RPMI7951 (cell line): ENCODE measurements at regions not wholly inside any gene's neighbourhood (a gene's known extent, or its start where the extent isn't known, plus 50 kb on each side); places are given as distances from the start of the nearest gene placed in this dataset.
"Not testable (repeated sequence)": the region's sequence is repeated elsewhere in the genome, so short reads cannot be mapped to it uniquely, and the experiment has no call there.

ENCODE experiments used
- DNase-seq: peaks from one replicate; pipeline ENCODE4 v3.0.0-alpha.2; 2012; ENCODE audit warnings: low read depth

DNA sequence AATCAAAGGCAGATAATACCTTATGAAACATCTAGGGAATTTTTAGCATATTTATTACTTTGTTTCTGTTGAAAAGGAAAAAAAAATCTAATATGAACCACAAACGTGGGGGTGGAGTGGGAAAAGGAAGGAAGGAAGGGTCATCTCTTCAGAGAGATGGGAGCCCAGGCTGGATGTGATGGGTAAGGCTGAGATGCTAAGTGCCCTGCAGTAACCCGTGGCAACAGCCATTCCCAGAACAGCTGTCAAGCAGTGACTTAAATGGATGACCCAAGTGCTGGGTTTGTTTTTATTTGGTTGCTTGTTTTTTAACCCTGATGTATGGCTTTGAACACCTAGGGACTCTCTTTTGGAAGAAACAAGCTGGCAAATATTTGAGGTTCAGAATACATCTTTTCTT, 50.7 kb upstream of the KLF7 start:
- no peak for DNase-seq

DNA sequence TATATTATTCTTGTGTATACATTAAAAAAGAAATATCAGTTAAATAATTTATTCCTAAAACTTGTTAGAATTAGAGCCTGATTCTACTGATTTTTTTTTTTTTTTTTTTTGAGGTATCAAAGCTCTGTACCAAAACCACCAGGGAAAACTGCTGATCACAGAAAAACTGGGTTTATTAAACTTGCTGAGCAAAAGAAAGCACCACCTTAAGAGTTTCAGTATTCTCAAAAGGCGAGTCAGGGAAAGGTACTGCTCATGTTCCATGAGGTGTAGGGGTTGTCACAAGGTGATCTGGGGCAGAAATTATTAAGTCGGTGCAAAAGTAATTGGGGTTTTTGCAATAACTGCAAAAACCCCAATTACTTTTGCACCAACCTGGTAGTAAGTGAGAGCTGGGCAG, 51.7 kb upstream of the KLF7 start:
- no peak for DNase-seq

DNA sequence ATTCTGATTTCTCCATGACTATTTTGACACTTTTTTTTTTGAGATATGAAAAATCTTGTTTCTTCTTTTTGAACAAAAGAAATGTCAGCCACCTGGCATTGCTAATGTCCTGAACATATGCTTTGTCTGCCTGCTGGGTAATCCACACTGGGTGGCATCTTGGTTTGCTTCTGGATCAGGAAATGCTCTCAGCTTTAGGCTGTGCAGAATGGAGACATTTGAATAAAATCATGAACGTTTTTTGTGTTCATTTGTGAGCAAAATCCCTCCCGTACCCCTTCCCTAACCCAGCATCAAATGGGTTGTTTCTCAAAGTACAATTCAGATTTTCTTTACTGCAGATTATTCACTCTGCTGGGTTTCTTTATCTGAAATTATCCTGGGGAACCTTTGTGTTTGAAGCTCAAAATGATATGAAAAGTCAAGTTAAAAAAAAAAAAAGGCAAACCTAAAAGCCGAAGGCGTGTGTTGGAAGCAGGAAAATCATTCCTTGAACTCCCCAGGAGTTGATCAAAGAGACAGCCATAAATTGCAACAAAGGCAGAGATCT, 53.4 kb upstream of the KLF7 start:
- no peak for DNase-seq

DNA sequence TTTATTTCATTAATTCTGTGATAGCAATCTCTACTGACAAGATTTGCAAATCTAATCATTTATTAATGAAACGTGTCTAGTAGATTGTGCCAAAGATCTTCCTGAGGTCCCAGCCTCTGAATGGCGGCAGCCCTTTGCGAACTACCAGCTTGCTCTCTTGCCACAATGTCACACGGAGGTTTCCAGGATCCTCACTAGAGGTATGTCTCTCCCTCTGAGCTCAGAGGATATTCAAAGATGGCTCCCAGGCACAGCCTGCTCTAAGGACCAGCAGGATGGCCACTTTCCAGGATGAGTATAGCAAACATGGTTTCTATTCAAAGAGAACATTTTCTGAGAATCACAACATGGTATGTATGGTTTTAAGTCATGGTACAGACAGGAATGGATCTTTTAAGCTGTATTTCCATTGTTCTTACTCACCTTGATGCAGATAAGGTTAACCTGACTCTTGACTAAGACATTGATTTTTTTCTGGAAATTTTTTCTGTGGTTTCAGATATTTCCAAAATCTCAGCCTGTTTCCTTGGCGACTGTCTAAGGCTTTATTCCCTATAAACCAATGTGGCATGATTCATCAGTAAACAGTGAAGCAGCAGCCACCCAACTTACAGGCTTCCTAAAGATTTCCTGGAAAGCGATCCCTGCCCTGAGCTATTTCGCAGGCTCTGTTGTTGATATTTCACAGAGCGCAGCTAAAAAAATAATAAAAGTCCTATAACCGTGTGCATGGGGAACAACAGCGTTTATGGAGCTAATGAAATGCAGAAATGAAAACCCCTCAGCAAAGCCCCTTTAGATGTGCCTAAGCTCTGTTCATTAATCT, 54.1 kb upstream of the KLF7 start:
- DNase-seq = peak; percentile 84

DNA sequence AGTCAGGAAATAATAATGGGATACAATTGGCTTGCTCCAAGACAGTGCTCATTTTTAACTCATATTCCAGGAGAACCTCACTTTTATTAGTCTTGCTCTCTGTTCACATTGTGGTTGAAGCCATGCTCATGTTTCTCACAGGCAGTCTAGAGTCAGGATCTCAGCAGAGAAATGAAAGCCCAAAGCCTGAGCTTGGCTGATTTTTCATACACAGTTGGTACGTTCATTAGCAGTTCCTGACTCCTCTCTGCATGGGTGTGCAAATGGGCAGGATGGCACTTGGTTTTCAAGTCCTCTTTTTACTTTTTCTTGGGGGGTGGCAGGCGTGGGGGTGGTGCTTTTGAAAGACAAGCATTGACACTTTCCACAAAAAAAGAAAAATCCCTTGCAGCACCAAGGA, 56.0 kb upstream of the KLF7 start:
- DNase-seq = no peak

DNA sequence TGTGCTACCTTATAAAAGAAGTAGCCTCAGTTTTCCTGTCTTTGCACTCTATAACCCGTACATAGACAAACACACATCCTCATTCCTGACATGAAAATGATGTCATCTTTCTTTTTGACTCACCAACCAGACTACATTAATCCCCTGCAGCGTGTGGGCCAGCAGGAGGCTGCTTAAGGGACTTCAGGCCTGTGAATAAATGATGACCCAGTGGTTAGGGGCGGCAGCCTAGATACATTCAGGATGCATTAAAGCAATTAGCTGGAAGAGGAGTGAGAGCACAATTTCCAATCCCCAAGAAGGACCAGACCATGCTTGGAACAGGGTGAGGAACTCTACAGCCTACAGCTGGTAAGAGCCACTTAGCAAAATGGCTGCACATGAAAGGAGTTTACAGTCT, 57.3 kb upstream of the KLF7 start:
- peak; percentile 79 for DNase-seq

DNA sequence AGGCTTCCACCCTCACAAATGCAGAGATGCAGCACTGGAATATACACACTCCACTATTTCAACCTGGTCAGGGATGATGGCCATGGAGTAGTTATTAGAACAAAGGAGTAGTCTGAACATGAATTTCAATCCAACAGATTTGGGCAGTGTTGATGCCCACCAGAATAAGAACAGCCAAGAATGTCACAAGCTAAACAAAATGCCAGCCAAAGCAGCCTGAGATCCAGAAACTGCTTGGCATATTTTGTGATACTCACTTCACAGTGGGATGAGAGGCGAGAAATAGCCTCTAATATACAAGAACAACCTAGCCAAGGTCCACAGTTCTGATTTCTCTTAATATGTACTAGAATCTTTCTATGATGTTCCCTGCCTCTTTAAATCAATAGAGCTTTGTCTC, 58.6 kb upstream of the KLF7 start:
- DNase-seq = no peak

DNA sequence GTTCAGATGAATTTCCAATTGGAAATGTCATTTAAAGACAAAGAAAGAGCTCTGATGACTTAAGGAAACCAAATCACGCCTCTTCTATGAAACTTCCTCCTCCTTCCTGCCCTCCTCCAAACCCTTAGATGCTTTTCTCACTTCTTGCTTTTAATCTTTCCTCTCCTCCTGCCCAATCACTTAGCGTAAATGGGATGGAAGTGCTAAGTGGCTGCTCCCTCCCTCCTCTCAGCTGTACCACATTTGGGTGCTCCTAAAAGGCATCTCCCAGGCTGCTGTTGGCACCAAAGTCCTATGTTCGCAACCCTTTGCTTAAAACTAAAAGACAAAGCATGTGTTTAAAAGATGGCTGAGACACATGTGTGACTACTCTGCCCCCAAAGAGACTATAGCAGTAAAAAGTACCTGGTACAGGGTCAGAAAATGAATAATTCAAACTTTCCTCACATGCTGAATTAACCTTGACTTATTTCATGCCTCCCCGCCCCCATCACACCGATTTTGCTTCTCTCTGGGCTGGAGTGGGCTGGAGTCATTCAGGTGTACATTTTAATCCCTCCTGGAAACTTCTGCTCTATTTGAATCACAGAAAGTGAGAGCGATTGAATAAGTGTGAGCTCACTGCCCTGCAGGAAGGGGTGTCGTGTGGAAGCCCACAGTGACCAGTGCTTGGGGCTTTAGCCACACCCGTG, 59.2 kb upstream of the KLF7 start:
- no peak for DNase-seq

DNA sequence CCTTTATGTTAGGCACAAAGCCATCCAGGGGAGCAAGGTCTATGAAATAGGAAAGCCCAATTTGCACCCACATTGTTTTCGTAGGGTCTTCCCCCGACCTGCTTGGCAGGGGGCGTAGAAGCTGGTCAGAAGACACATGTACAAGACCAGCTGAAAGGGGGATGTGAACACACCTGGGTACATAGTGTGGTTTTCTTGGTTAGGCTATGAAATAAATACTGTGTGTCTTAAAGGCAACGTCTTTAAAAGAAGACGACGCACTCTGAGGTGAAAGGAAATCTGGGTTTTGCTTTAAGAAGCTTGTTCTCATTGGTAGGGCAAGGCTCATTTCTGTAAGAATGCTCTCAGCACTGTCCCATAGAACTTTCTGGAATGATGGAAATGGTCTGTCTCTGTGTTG, 60.0 kb upstream of the KLF7 start:
- DNase-seq = no peak

DNA sequence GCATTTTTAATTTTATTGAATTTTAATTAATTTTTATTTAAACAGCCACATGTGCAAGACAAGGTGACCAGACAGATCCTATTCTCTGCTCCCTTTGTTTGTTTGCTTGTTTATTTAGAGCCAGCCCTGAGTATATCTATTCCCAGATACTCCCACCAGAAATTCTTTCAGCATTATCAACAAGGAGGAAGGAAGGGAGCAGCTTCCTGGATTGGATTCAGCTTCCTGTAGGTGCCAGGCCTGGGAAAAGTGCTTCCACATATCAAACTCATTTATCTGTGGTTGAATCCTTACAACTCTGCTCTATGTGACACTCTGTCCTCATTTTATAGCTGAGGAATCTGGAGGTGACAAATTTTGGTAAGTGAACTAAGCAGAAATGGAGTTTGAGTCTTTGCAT, 60.5 kb upstream of the KLF7 start:
- DNase-seq = peak; percentile 23

DNA sequence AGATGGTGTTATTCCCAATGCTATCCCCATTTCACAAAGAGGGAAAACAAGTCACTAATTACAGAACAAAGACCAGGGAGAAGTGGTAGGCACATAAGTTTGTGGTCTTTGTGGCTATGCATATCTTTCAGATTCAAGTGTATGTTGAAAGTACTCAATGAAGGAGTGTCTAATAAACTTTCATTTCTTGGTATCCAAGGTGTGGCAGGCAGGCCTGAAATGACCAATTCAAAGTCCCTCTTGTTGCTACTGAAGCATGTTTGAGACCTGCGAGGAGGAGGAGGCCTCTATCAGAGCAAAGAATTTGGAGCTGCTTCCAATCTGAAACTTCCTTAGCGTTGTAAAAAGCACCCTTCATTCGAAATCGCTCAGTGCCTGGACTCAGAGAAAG, 60.9 kb upstream of the KLF7 start:
- no peak for DNase-seq

DNA sequence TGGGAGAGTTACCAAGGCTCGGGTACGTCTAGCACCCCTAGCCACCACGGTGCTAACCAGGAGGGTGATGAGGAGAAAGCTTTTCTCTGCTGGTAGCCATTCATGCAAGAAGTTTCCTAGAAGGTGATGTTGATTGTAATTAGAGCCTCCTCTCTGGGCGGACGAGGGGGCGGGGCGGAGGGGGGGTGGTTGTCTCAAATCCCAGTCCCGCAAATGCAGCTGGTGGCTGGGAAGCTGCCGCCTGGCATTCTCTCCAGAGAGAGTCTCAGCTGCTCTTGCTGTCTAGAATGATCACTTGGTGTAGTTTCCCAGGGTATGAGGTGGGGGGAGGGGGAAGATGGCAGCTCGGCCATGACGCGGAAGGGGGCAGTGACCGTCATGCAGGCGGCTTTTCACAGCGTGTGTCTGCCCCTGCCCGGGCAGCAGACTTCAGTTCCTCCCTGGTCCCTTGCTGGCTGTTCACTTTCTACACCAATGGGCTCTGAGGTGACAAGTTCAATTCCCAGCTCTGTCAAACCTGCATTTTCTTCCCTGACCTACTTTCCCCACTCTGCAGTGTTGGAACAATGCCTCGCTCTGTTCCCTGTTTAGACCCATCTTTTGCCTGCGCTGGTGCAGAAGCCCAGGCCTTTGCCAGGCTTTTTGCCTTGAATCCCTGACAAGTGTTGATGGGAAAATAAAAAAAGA, 61.5 kb upstream of the KLF7 start:
- peak; percentile 54 for DNase-seq

DNA sequence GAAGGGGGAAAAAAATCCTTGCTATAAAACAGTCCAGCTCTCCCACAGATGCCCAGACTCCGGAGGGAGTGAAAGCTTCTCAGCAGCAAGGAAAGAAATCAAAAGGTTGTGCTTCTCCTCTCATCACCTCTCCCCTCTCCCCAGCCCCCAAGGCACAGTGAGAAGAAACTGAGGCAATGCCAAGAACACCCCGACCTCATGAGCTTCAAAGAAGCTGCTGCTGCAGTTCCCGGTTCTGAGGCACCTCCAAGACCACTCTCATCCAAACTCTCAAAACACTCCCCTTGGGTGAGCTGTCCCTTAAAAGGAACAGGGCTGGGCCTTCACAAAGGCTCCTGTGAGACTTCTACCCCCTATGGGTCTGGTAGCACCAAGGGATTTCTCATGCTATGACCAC, 62.0 kb upstream of the KLF7 start:
- DNase-seq = no peak

DNA sequence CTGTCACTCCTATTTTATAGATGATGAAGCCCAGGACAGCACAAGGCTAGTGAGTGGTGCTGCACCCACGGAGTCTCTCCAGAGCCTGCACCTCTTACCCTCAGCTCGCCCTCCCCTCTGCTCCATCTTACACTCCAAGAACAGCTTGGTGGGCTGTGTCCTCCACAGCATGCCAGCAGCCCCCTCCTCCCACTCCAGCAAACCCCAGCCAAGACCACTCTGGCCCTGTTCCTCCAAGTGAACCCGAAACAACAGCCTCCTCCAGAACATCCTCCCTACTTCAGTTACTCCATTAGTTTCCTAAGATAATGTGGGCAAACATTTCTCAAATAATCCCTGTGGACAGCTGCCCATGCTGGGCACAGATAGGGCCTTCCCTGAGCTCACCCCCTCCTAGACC, 62.7 kb upstream of the KLF7 start:
- DNase-seq = no peak

DNA sequence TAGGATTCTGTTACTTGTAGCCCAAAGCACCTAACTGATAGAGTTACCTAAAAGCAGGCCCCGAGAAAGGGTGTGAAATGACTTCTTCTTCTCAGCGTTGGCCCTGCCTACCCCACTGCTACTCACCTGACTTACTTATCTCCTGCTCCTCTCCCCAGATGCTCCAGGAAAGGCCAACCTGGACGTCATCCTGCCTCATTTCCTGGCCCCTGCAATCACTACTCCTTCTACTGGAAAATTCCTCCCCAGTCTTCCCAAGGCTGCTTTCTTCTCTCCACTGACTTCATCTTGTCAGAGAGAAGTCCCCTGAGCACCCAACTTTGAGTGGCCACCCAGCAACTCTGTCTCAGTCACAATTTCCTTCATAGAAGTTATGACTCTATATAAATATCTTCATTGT, 63.4 kb upstream of the KLF7 start:
- DNase-seq = no peak

DNA sequence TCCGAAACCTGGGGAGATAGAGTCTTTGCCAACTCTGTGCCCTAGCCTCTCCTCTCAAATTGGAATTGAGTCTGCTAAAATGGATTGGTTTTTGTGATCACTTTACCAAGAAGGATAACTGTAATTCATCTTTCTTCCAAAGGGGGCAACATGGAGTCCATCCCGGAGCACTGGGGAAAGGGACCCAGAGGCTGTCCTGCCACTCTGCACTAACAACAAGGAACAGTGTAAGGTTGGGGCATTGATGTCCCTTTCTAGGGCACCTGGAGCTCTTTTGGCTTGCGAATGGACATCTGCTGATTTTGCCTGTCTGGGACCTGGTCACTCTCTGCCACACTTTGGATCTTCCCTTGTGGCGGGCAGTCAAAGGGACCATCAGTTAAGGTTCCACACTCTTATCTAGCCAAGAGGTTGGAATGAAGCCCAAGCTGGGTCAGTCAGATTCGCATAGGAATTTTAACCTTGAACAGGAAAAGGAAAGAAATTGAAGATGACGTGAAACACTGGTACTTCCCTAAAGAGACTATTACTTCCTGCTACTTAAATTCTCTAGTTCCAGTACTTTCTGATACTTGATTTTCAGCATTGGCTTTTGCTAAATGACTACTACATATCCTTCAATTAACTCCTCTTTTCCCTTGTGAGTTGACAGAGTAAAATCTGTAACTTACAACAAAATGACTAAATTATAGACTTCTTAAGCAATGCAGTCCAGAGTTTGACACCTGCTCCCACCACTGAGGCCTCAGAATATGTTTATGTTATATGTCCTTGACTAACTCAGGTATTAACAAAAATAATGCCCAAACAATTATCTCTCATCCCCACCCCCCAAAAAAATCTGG, 64.7 kb upstream of the KLF7 start:
- no peak for DNase-seq

DNA sequence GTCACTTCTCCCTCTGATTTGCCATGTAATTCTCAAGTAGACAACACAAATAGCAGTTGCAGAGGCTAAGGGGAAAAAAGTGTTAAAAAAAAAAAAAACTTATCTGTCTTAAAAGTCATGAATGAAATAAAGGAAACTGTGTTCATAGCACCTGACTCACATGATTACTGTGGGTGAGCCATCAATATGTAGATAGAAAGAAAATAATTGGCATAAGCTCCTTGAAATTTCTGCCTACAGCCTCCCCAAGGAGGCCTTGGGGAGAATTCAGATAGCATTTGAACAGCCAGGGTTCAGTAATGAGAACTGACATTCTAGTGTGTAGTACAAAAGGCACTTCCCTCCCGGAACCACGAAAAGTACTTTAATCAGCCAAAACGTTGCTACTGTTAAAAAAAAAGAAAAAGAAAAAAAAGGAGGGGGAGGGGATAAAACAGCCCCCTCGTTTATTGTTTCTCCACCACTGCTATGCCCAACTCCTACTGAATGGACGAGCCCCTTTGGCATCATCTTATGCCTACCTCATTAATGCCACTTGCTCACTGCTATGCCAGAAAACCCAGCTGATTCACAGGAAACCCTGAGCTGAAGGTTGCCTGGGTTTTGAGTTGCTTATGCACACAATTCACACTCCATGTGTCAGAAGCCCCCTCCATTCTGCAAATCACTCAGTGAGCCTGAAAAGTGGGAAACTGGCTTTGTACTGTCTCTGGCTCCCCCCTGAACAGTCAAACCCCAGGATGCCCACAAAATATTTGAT, 65.5 kb upstream of the KLF7 start:
- DNase-seq = no peak

DNA sequence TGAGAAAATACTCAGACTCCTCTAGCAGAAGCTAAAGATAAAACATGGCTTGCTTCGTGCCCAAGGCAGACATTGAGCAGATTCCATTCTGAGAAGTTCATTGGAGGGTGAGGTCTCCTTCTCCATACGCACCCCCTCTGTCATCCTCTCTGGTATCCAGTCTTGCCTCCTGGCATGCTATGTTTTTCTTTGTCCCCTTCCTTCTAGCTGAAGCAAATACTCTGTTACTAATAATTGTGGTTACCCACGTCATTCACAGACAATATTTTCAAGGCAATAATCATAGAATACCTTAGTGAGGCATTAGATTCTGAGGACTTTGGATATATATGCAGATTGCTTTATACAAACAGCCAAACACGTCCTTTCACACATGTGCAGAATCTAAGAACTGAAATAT, 66.2 kb upstream of the KLF7 start:
- no peak for DNase-seq

DNA sequence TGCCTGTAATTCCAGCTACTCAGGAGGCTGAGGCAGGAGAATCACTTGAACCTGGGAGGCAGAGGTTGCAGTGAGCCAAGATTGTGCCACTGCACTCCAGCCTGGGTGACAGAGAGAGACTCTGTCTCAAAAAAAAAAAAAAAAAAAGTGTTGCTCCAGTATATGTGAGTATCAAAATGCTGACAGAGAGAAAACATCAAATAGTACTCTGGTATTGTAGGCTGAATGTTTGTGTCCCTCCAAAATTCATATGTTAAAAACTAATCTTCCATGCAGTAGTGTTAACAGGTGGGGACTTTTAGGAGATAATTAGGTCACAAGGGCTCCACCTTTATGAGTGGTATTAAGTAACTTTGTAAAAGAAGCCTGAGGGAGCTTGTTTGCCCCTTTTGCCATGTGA, 67.4 kb upstream of the KLF7 start:
- DNase-seq = not testable (repeated sequence)

DNA sequence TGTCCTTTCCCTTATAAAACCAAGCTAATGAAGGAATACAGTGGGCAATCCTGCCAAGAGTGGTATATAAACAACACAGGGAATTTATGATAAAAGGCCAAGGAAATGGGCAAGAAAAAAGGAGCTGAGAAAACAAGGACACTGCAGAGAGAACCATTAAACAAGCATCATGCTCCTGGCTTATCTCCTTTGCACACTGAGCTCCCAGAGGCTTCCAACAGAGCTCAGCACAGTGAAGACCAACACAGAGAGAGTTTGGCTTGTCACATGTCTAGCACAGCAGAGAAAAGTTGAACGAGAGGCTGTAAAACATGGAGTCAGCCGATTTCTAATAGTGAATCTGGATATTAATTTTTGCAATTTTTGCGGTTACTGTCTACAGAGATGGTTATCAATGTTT, 68.0 kb upstream of the KLF7 start:
- DNase-seq = no peak

DNA sequence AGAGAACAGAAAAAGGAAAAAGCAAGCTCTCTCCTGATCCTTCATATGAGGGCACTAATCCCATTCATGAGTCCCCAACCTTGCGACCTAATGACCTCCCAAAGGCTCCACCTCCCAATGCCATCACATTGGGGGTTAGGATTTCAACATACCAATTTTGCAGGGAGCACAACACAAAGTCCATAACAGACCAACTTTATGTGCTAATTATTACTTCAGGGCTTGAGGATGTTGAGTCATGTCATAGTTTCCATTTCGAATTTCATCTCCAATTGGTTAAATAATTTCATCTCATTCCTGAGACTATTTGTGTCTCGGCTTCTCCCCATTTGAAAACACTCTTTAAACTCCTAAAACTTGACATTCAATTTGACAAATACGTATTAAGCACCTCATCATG, 69.9 kb upstream of the KLF7 start:
- no peak for DNase-seq
